CD4-positive, alpha-beta T cell (primary cell): ENCODE measurements at regions not wholly inside any gene's neighbourhood (a gene's known extent, or its start where the extent isn't known, plus 50 kb on each side); places are given as distances from the start of the nearest gene placed in this dataset.

Experiments used
- ATAC-seq: fragments of 200-7000 bp; cut with Tn5 transposase; one replicate; pipeline ENCODE4 v1.10.0; 2022; ENCODE audit warnings: mild to moderate bottlenecking; ENCODE audit not compliant: poor library complexity
- CTCF ChIA-PET: fragments of 350-600 bp; sonication (Branson Sonifier 250); formaldehyde crosslinking; loops from one replicate; lab custom pipeline; 2021; ENCODE audit warnings: antibody characterized with exemption, inconsistent platforms; lab: Charles Lee
- POLR2A ChIA-PET: fragments of 350-600 bp; sonication (Branson Sonifier 250); formaldehyde crosslinking; loops from one replicate; lab custom pipeline; 2021; ENCODE audit warnings: antibody characterized with exemption, inconsistent platforms; lab: Charles Lee
- DNase-seq, 14 experiments: peaks; one replicate each; pipeline ENCODE4 v3.0.0-alpha.2; 2013 to 2020; ENCODE audit warnings: mixed read lengths in 2 of 14
- H3K27ac ChIP-seq, 2 donors: one replicate each; pipeline versions ENCODE4 v1.5.1 to v1.7.0; 2013; ENCODE audit warnings: low read length in 2 of 2, low read depth in 1 of 2, mild to moderate bottlenecking in 1 of 2
- H3K27me3 ChIP-seq, 2 experiments: 1 replicate in 1 of 2; 2 replicates in 1 of 2; pipeline versions ENCODE4 v1.6.1 to v1.7.0; 2013; ENCODE audit warnings: low read length in 2 of 2, control low read depth in 1 of 2, mild to moderate bottlenecking in 1 of 2, moderate library complexity in 1 of 2; ENCODE audit not compliant: insufficient read depth in 2 of 2, control insufficient read depth in 1 of 2
- H3K36me3 ChIP-seq: one replicate; pipeline ENCODE4 v1.6.1; 2013; ENCODE audit warnings: low read length, control low read depth; ENCODE audit not compliant: insufficient read depth
- H3K4me1 ChIP-seq: one replicate; pipeline ENCODE4 v1.6.1; 2013; ENCODE audit warnings: low read length, control low read depth; ENCODE audit not compliant: insufficient read depth
- H3K4me3 ChIP-seq: one replicate; pipeline ENCODE4 v1.5.1; 2013; ENCODE audit warnings: mild to moderate bottlenecking, low read length, moderate library complexity
- H3K9me3 ChIP-seq, 2 experiments: 1 replicate in 1 of 2; 2 replicates in 1 of 2; pipeline versions ENCODE4 v1.6.1 to v1.7.0; 2013; ENCODE audit warnings: low read length in 2 of 2, mild to moderate bottlenecking in 2 of 2, control low read depth in 1 of 2, moderate library complexity in 1 of 2; ENCODE audit not compliant: control insufficient read depth in 1 of 2, insufficient read depth in 1 of 2
- H3K27ac Mint-ChIP-seq: one replicate; pipeline ENCODE4 v1.8.0; 2020; ENCODE audit warnings: mixed read lengths
- H3K27me3 Mint-ChIP-seq: one replicate; pipeline ENCODE4 v1.8.0; 2021; ENCODE audit warnings: mixed read lengths
- H3K36me3 Mint-ChIP-seq: one replicate; pipeline ENCODE4 v1.8.0; 2021; ENCODE audit warnings: low read depth, mixed read lengths
- H3K4me1 Mint-ChIP-seq: one replicate; pipeline ENCODE4 v1.8.0; 2021; ENCODE audit warnings: low read depth, mixed read lengths
- H3K4me3 Mint-ChIP-seq: one replicate; pipeline ENCODE4 v1.8.0; 2020; ENCODE audit warnings: mild to moderate bottlenecking, mixed read lengths
- H3K9me3 Mint-ChIP-seq: one replicate; pipeline ENCODE4 v1.8.0; 2020; ENCODE audit warnings: mixed read lengths
- CTCF ChIP-seq: fragments of 200-600 bp; IDR thresholded peaks from one replicate; pipeline ENCODE4 v1.8.0; 2022; ENCODE audit warnings: antibody characterized with exemption, mild to moderate bottlenecking
- intact Hi-C, 2 experiments: fragments of 100-400 bp; cut with DNase I in 1 of 2; cut with micrococcal nuclease in 1 of 2; formaldehyde crosslinking; loops; one replicate each; pipeline versions ENCODE4 v1.15.1 to v1.9.0; 2023 to 2025; cut with DNase I, micrococcal nuclease

GRCh38 chr6:23511817-23512216 is 614.2 kb upstream of the NRSN1 start:
- ATAC-seq (no peak), DNase-seq (no peak)
- Histone ChIP-seq H3K4me1 (no peaks in the 10 kb centered on the region), H3K27me3 (no peaks in the 10 kb centered on the region), H3K27ac (no peak overlapping the region), H3K9me3 (no peaks in the 10 kb centered on the region), H3K4me3 (no peak overlapping the region), H3K36me3 (no peaks in the 10 kb centered on the region)
- no peak overlapping the region for H3K4me3 Mint-ChIP-seq
- H3K4me1 Mint-ChIP-seq, result no peaks in the 10 kb centered on the region
- intact Hi-C loops, result no loop called here
- POLR2A ChIA-PET, result no interaction called here
- TF ChIP-seq CTCF, result no peak
- H3K27ac Mint-ChIP-seq, result no peak overlapping the region
- no peaks in the 10 kb centered on the region for H3K36me3 Mint-ChIP-seq
- no peaks in the 10 kb centered on the region for H3K9me3 Mint-ChIP-seq
- H3K27me3 Mint-ChIP-seq, result no peaks in the 10 kb centered on the region
- CTCF ChIA-PET, result no interaction called here

GRCh38 chr6:23518294-23518693 is 607.7 kb upstream of the NRSN1 start:
- ChIA-PET POLR2A (no interaction called here), CTCF (no interaction called here)
- ATAC-seq (no peak), DNase-seq (no peak)
- H3K4me3 Mint-ChIP-seq, result no peak overlapping the region
- H3K9me3 ChIP-seq, result peaks cover 0 to 4% of the 10 kb centered on the region in 2 experiments
- H3K27me3 Mint-ChIP-seq, result no peaks in the 10 kb centered on the region
- no peaks in the 10 kb centered on the region for H3K4me1 Mint-ChIP-seq
- H3K36me3 Mint-ChIP-seq, result no peaks in the 10 kb centered on the region
- no peaks in the 10 kb centered on the region for H3K27me3 ChIP-seq
- no peak overlapping the region for H3K27ac ChIP-seq
- no peaks in the 10 kb centered on the region for H3K36me3 ChIP-seq
- no peak overlapping the region for H3K4me3 ChIP-seq
- H3K9me3 Mint-ChIP-seq, result no peaks in the 10 kb centered on the region
- intact Hi-C loops, result no loop called here
- H3K4me1 ChIP-seq, result no peaks in the 10 kb centered on the region
- H3K27ac Mint-ChIP-seq, result no peak overlapping the region
- TF ChIP-seq CTCF, result no peak

GRCh38 chr6:23522792-23523547 is 603.0 kb upstream of the NRSN1 start:
- no peak for TF ChIP-seq CTCF
- POLR2A ChIA-PET, result no interaction called here
- intact Hi-C loops, result no loop called here

More at GRCh38 chr6:23522792-23523547, 603.0 kb upstream of the NRSN1 start:
- no peaks in the 10 kb centered on the region for H3K27me3 ChIP-seq
- H3K27ac ChIP-seq, result no peak overlapping the region
- no peak for DNase-seq
- H3K27ac Mint-ChIP-seq, result no peak overlapping the region
- ATAC-seq, result no peak
- CTCF ChIA-PET, result no interaction called here
- H3K4me3 Mint-ChIP-seq, result no peak overlapping the region
- H3K36me3 ChIP-seq, result no peaks in the 10 kb centered on the region
- H3K4me3 ChIP-seq, result no peak overlapping the region
- H3K36me3 Mint-ChIP-seq, result no peaks in the 10 kb centered on the region
- no peaks in the 10 kb centered on the region for H3K4me1 Mint-ChIP-seq
- no peaks in the 10 kb centered on the region for H3K27me3 Mint-ChIP-seq
- peaks cover 0 to 8% of the 10 kb centered on the region in 2 experiments for H3K9me3 ChIP-seq
- no peaks in the 10 kb centered on the region for H3K4me1 ChIP-seq
- no peaks in the 10 kb centered on the region for H3K9me3 Mint-ChIP-seq
